Fibroblast of lung (primary cell): ENCODE measurements at regions not wholly inside any gene's neighbourhood (a gene's known extent, or its start where the extent isn't known, plus 50 kb on each side); places are given as distances from the start of the nearest gene placed in this dataset.

ENCODE experiments used
- DNase-seq, 2 donors: peaks; one replicate each; pipeline versions ENCODE4 v3.0.0 to v3.0.0-alpha.2; 2010; ENCODE audit warnings: low read depth in 2 of 2
- H2AFZ ChIP-seq: 2 replicates; pipeline ENCODE4 v1.5.1; 2012; ENCODE audit warnings: low read length, control low read depth, inconsistent platforms
- H3K27ac ChIP-seq: 2 replicates; pipeline ENCODE4 v1.5.1; 2011; ENCODE audit warnings: low read length, control low read depth; ENCODE audit not compliant: insufficient read depth
- H3K27me3 ChIP-seq: 2 replicates; pipeline ENCODE4 v1.5.1; 2011; ENCODE audit warnings: mild to moderate bottlenecking, low read length; ENCODE audit not compliant: control insufficient read depth, insufficient read depth
- H3K36me3 ChIP-seq: 2 replicates; pipeline ENCODE4 v1.5.1; 2011; ENCODE audit warnings: low read length; ENCODE audit not compliant: control insufficient read depth, insufficient read depth
- H3K4me1 ChIP-seq: 2 replicates; pipeline ENCODE4 v1.5.1; 2011; ENCODE audit warnings: low read length; ENCODE audit not compliant: control insufficient read depth, insufficient read depth; ENCODE audit errors: extremely low read depth
- H3K4me2 ChIP-seq: 2 replicates; pipeline ENCODE4 v1.5.1; 2011; ENCODE audit warnings: low read length, control low read depth; ENCODE audit not compliant: insufficient read depth; ENCODE audit errors: extremely low read depth
- H3K4me3 ChIP-seq, 4 experiments: fragments of 200-600 bp in 1 of 4; sonication (generic) in 1 of 4; replicated peaks in 1 of 4; 2 replicates each; pipeline ENCODE4 v1.5.1; 2011 to 2016; ENCODE audit warnings: low read length in 4 of 4, low read depth in 3 of 4, mild to moderate bottlenecking in 3 of 4, control low read depth in 2 of 4, inconsistent platforms in 1 of 4, mixed read lengths in 1 of 4; ENCODE audit not compliant: insufficient read depth in 1 of 4; ENCODE audit errors: control extremely low read depth in 1 of 4
- H3K79me2 ChIP-seq: 2 replicates; pipeline ENCODE4 v1.5.1; 2012; ENCODE audit warnings: mild to moderate bottlenecking, low read length, inconsistent platforms; ENCODE audit not compliant: control insufficient read depth, insufficient read depth
- H3K9ac ChIP-seq: 2 replicates; pipeline ENCODE4 v1.5.1; 2011; ENCODE audit warnings: mild to moderate bottlenecking, low read length, control low read depth; ENCODE audit not compliant: insufficient read depth
- H3K9me3 ChIP-seq: 2 replicates; pipeline ENCODE4 v1.5.1; 2012; ENCODE audit warnings: low read depth, low read length; ENCODE audit not compliant: control insufficient read depth, insufficient read depth
- H4K20me1 ChIP-seq: 2 replicates; pipeline ENCODE4 v1.5.1; 2011; ENCODE audit warnings: low read length; ENCODE audit not compliant: control insufficient read depth, insufficient read depth; ENCODE audit errors: extremely low read depth
- CTCF ChIP-seq, 2 donors: IDR thresholded peaks in 1 of 2; conservative IDR thresholded peaks in 1 of 2; 1 replicate in 1 of 2; 2 replicates in 1 of 2; pipeline ENCODE4 v1.5.1; 2011 to 2012; ENCODE audit warnings: low read length in 2 of 2, control low read depth in 1 of 2, inconsistent platforms in 1 of 2, low read depth in 1 of 2, mild to moderate bottlenecking in 1 of 2
- EZH2 ChIP-seq: IDR thresholded peaks from 2 replicates; pipeline ENCODE4 v1.5.1; 2012; ENCODE audit warnings: low read length, control low read depth, mild to moderate bottlenecking; ENCODE audit errors: missing control alignments

GRCh38 chr3:181794011-181794790 lies 82.5 kb downstream of the SOX2 start:
- no peaks in the 10 kb centered on the region for H3K9me3 ChIP-seq

GRCh38 chr3:181796641-181797040 lies 84.9 kb downstream of the SOX2 start:
- Histone ChIP-seq H3K27me3 (no peaks in the 10 kb centered on the region), H3K79me2 (no peaks in the 10 kb centered on the region), H4K20me1 (no peaks in the 10 kb centered on the region), H3K27ac (no peak overlapping the region), H3K4me2 (no peak overlapping the region), H2AFZ (no peak overlapping the region), H3K9ac (no peak overlapping the region), H3K4me1 (no peaks in the 10 kb centered on the region), H3K4me3 (no peak overlapping the region), H3K36me3 (no peaks in the 10 kb centered on the region), H3K9me3 (no peaks in the 10 kb centered on the region)
- no peak for DNase-seq
- TF ChIP-seq EZH2 (no peak), CTCF (conservative IDR thresholded peaks at IDR 0.05 in 1 of 2, IDR thresholded peaks at IDR 0.05 in 1 of 2; ENCODE audit: low read depth in 1 of 2, low read length in 2 of 2) (no peak)

More at GRCh38 chr3:181794011-181794790, 82.5 kb downstream of the SOX2 start:
- DNase-seq = no peak
- H3K4me1 ChIP-seq = no peaks in the 10 kb centered on the region
- no peak overlapping the region for H3K4me2 ChIP-seq
- no peaks in the 10 kb centered on the region for H3K79me2 ChIP-seq
- no peak overlapping the region for H3K9ac ChIP-seq
- no peaks in the 10 kb centered on the region for H3K27me3 ChIP-seq
- H2AFZ ChIP-seq = no peak overlapping the region
- no peak overlapping the region for H3K27ac ChIP-seq
- no peak overlapping the region for H3K4me3 ChIP-seq
- no peaks in the 10 kb centered on the region for H4K20me1 ChIP-seq
- no peak for TF ChIP-seq EZH2
- TF ChIP-seq CTCF (conservative IDR thresholded peaks at IDR 0.05 in 1 of 2, IDR thresholded peaks at IDR 0.05 in 1 of 2; ENCODE audit: low read depth in 1 of 2, low read length in 2 of 2) = no peak
- H3K36me3 ChIP-seq = no peaks in the 10 kb centered on the region

- H3K4me1 ChIP-seq = no peaks in the 10 kb centered on the region
- H2AFZ ChIP-seq = no peak overlapping the region
- H3K79me2 ChIP-seq = no peaks in the 10 kb centered on the region
- no peak overlapping the region for H3K9ac ChIP-seq
- no peak overlapping the region for H3K27ac ChIP-seq
- no peak overlapping the region for H3K4me3 ChIP-seq
- H4K20me1 ChIP-seq = no peaks in the 10 kb centered on the region
- TF ChIP-seq EZH2 (no peak), CTCF (conservative IDR thresholded peaks at IDR 0.05 in 1 of 2, IDR thresholded peaks at IDR 0.05 in 1 of 2; ENCODE audit: low read depth in 1 of 2, low read length in 2 of 2) (no peak)
- no peak overlapping the region for H3K4me2 ChIP-seq
- no peaks in the 10 kb centered on the region for H3K36me3 ChIP-seq
- H3K27me3 ChIP-seq = no peaks in the 10 kb centered on the region
- H3K9me3 ChIP-seq = no peaks in the 10 kb centered on the region
- DNase-seq = no peak
Observed at GRCh38 chr3:181797431-181797830, 85.7 kb downstream of the SOX2 start.
